Esophagus muscularis mucosa (tissue), 3 donors: ENCODE measurements at regions not wholly inside any gene's neighbourhood (a gene's known extent, or its start where the extent isn't known, plus 50 kb on each side); places are given as distances from the start of the nearest gene placed in this dataset.

Experiments used
- CTCF ChIP-seq, 3 experiments: fragments of 200-600 bp in 2 of 3; fragments of 450-650 bp in 1 of 3; sonication (generic) in 2 of 3; IDR thresholded peaks; one replicate each; pipeline ENCODE4 v1.5.1; 2017 to 2019; ENCODE audit warnings: antibody characterized with exemption in 3 of 3, mild to moderate bottlenecking in 2 of 3, moderate library complexity in 1 of 3
- POLR2AphosphoS5 ChIP-seq, 2 donors: sonication (generic); formaldehyde crosslinking; IDR thresholded peaks; one replicate each; pipeline ENCODE4 v1.6.1; 2017; ENCODE audit warnings: antibody characterized with exemption in 2 of 2

- TF ChIP-seq POLR2AphosphoS5 (IDR thresholded peaks at IDR 0.05) (no peak), CTCF (IDR thresholded peaks at IDR 0.05) (no peak)
Measured at GRCh38 chr2:219695145-219695709, 67.8 kb downstream of the SLC4A3 start.
